ENCODE measurements at regions not wholly inside any gene's neighbourhood (a gene's known extent, or its start where the extent isn't known, plus 50 kb on each side); places are given as distances from the start of the nearest gene placed in this dataset.

GRCh38 chr12:123041042-123041531 lies 60.6 kb downstream of the ARL6IP4 start:
- Histone ChIP-seq H3K4me1 (ENCODE audit: control insufficient read depth, extremely low read depth, insufficient read depth, low read length) (peaks cover 3% of the 10 kb centered on the region), H3K9me1 (ENCODE audit: control insufficient read depth, extremely low read depth, insufficient read depth, low read length) (no peaks in the 10 kb centered on the region), H3K9me3 (ENCODE audit: control insufficient read depth, low read depth, low read length) (no peaks in the 10 kb centered on the region), H3K9ac (ENCODE audit: control insufficient read depth, extremely low read depth, insufficient read depth, low read length) (no peak overlapping the region), H3K4me3 (ENCODE audit: control insufficient read depth in 2 of 3, extremely low read depth in 1 of 3, insufficient read depth in 2 of 3, low read depth in 1 of 3, low read length in 3 of 3) (no peak overlapping the region), H3K36me3 (ENCODE audit: control insufficient read depth in 2 of 2, extremely low read depth in 1 of 2, insufficient read depth in 2 of 2, low read length in 2 of 2) (no peaks in the 10 kb centered on the region), H3K4me2 (ENCODE audit: control insufficient read depth, extremely low read depth, insufficient read depth, low read depth, low read length) (no peak overlapping the region), H3K79me2 (ENCODE audit: control insufficient read depth, insufficient read depth, low read length) (no peaks in the 10 kb centered on the region), H2AFZ (ENCODE audit: control insufficient read depth, low read length) (no peak overlapping the region), H3K27ac (ENCODE audit: control insufficient read depth, insufficient read depth, low read length) (no peak overlapping the region), H4K20me1 (ENCODE audit: control insufficient read depth, extremely low read depth, insufficient read depth, low read length) (peaks cover 5% of the 10 kb centered on the region), H3K27me3 (ENCODE audit: control insufficient read depth, extremely low read depth, insufficient read depth, low read length) (no peaks in the 10 kb centered on the region)
- FAIRE-seq (no peak), DNase-seq (ENCODE audit: low read depth, low spot score) (no peak)
- dilution Hi-C loops (cut with MboI; ENCODE audit: extremely low pct_ligation_motif_present, low sequenced_read_pairs) = no loop called here
- TF ChIP-seq CTCF (optimal IDR thresholded peaks at IDR 0.05 in 1 of 3, IDR thresholded peaks at IDR 0.05 in 1 of 3, conservative IDR thresholded peaks at IDR 0.05 in 1 of 3; ENCODE audit: extremely low read depth in 1 of 3, insufficient read depth in 2 of 3, low read length in 3 of 3) = no peak
- TF ChIP-seq EZH2 (IDR thresholded peaks at IDR 0.05; ENCODE audit: low read length) = no peak

- H3K4me2 ChIP-seq (ENCODE audit: control insufficient read depth, extremely low read depth, insufficient read depth, low read depth, low read length) = no peak overlapping the region
- no peaks in the 10 kb centered on the region for H3K9me3 ChIP-seq (ENCODE audit: control insufficient read depth, low read depth, low read length)
- no peak overlapping the region for H2AFZ ChIP-seq (ENCODE audit: control insufficient read depth, low read length)
- dilution Hi-C loops (cut with MboI; ENCODE audit: extremely low pct_ligation_motif_present, low sequenced_read_pairs) = no loop called here
- DNase-seq (ENCODE audit: low read depth, low spot score) (no peak), FAIRE-seq (no peak)
- H3K79me2 ChIP-seq (ENCODE audit: control insufficient read depth, insufficient read depth, low read length) = no peaks in the 10 kb centered on the region
- peaks cover 5% of the 10 kb centered on the region for H4K20me1 ChIP-seq (ENCODE audit: control insufficient read depth, extremely low read depth, insufficient read depth, low read length)
- H3K9me1 ChIP-seq (ENCODE audit: control insufficient read depth, extremely low read depth, insufficient read depth, low read length) = no peaks in the 10 kb centered on the region
- H3K9ac ChIP-seq (ENCODE audit: control insufficient read depth, extremely low read depth, insufficient read depth, low read length) = no peak overlapping the region
- H3K27me3 ChIP-seq (ENCODE audit: control insufficient read depth, extremely low read depth, insufficient read depth, low read length) = no peaks in the 10 kb centered on the region
- peaks cover 3% of the 10 kb centered on the region for H3K4me1 ChIP-seq (ENCODE audit: control insufficient read depth, extremely low read depth, insufficient read depth, low read length)
- H3K36me3 ChIP-seq (ENCODE audit: control insufficient read depth in 2 of 2, extremely low read depth in 1 of 2, insufficient read depth in 2 of 2, low read length in 2 of 2) = no peaks in the 10 kb centered on the region
- no peak for TF ChIP-seq CTCF (optimal IDR thresholded peaks at IDR 0.05 in 1 of 3, IDR thresholded peaks at IDR 0.05 in 1 of 3, conservative IDR thresholded peaks at IDR 0.05 in 1 of 3; ENCODE audit: extremely low read depth in 1 of 3, insufficient read depth in 2 of 3, low read length in 3 of 3)
- TF ChIP-seq EZH2 (IDR thresholded peaks at IDR 0.05; ENCODE audit: low read length) = no peak
- H3K27ac ChIP-seq (ENCODE audit: control insufficient read depth, insufficient read depth, low read length) = no peak overlapping the region
- H3K4me3 ChIP-seq (ENCODE audit: control insufficient read depth in 2 of 3, extremely low read depth in 1 of 3, insufficient read depth in 2 of 3, low read depth in 1 of 3, low read length in 3 of 3) = no peak overlapping the region
Measured at GRCh38 chr12:123040106-123040505, 59.6 kb downstream of the ARL6IP4 start.
